ENCODE measurements at regions not wholly inside any gene's neighbourhood (a gene's known extent, or its start where the extent isn't known, plus 50 kb on each side); places are given as distances from the start of the nearest gene placed in this dataset.

DNA sequence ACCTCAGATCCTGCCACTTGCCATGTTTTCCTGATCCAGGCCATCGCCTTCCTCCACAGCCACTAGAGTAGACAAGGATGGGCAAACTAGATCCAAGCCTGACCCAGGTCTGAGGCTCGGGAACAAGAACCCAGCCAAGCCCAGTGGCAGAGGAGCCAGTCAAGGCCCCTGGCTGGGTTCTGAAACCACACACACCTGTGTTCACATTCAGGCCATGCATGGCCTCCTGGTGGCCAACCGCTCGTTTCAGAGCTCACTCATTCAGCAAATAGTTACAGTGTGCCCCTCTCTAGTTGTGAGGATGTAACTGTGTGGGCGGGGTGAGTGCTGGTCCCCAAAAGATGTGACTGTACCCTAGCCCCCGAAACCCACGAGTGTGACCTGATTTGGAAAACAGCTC lies 337.6 kb downstream of the CTTN start:
- no peak overlapping the region for H3K4me3 ChIP-seq (ENCODE audit: low read depth, low read length)
- no peak overlapping the region for H3K9ac ChIP-seq (ENCODE audit: low read depth, low read length)
- no peaks in the 10 kb centered on the region for H3K27me3 ChIP-seq (ENCODE audit: control insufficient read depth, insufficient read depth, low read length)
- no peaks in the 10 kb centered on the region for H3K36me3 ChIP-seq (ENCODE audit: control insufficient read depth, insufficient read depth, low read length)
- H3K4me1 ChIP-seq (ENCODE audit: control insufficient read depth, insufficient read depth, low read length): no peaks in the 10 kb centered on the region
- no peaks in the 10 kb centered on the region for H3K9me3 ChIP-seq (ENCODE audit: control insufficient read depth, insufficient read depth, low read length)

DNA sequence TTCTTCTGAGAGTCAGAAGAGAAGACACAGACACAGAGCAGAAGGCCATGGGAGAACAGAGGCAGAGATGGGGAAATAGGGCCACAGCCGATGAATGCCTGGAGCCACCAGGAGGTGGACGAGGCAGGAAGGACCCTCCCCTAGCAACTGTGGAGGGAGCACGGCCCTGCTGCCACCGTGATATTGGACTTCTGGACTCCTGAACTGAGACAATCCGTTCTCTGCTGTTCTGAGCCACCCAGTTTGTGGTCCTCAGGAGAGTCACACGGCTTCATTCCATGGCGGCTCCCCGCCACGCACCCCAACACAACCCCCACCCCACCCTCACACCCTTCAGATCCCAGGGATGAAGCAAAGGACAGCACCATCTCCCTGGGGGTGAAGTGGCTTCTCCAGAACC lies 338.1 kb downstream of the CTTN start:
- Histone ChIP-seq H3K9ac (ENCODE audit: low read depth, low read length) (no peak overlapping the region), H3K4me3 (ENCODE audit: low read depth, low read length) (no peak overlapping the region), H3K9me3 (ENCODE audit: control insufficient read depth, insufficient read depth, low read length) (no peaks in the 10 kb centered on the region), H3K36me3 (ENCODE audit: control insufficient read depth, insufficient read depth, low read length) (no peaks in the 10 kb centered on the region), H3K27me3 (ENCODE audit: control insufficient read depth, insufficient read depth, low read length) (no peaks in the 10 kb centered on the region), H3K4me1 (ENCODE audit: control insufficient read depth, insufficient read depth, low read length) (no peaks in the 10 kb centered on the region)

DNA sequence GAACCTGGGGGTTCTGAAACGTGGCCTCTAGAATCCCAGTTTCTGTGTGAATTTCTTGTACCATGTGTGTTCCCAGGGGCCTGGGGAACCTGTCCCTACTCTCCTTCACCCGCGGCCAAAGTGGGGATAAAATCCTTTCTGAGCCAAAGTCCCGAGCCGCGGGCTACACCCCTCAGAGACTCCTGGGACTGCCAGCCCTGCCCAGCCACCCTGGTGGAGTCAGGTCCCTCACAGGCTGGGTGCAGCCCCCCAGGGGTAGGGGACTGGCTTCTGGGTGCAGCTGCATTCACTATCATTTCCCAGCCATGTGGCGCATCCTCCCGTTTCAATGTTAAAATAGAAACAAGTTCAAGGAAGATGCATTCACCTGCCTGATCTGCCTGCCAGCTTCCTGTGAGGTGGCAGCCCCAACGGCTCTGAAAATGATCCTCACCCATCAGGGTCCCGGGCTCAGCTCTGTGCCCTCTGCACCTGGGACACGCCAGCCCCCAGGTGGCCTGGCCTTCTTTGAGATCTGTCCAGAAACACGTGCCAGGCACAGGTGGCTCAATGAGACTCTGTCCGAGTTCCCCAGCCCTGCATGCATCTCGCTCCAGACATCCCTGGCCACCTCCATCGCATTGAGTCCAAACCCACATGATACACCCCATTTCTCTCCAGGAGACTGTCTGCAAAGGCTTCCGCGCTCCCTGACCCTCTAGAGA lies 338.8 kb downstream of the CTTN start:
- H3K27me3 ChIP-seq (ENCODE audit: control insufficient read depth, insufficient read depth, low read length): no peaks in the 10 kb centered on the region
- no peak overlapping the region for H3K4me3 ChIP-seq (ENCODE audit: low read depth, low read length)
- no peak overlapping the region for H3K9ac ChIP-seq (ENCODE audit: low read depth, low read length)
- no peaks in the 10 kb centered on the region for H3K9me3 ChIP-seq (ENCODE audit: control insufficient read depth, insufficient read depth, low read length)
- H3K36me3 ChIP-seq (ENCODE audit: control insufficient read depth, insufficient read depth, low read length): no peaks in the 10 kb centered on the region
- H3K4me1 ChIP-seq (ENCODE audit: control insufficient read depth, insufficient read depth, low read length): peaks cover 2% of the 10 kb centered on the region

DNA sequence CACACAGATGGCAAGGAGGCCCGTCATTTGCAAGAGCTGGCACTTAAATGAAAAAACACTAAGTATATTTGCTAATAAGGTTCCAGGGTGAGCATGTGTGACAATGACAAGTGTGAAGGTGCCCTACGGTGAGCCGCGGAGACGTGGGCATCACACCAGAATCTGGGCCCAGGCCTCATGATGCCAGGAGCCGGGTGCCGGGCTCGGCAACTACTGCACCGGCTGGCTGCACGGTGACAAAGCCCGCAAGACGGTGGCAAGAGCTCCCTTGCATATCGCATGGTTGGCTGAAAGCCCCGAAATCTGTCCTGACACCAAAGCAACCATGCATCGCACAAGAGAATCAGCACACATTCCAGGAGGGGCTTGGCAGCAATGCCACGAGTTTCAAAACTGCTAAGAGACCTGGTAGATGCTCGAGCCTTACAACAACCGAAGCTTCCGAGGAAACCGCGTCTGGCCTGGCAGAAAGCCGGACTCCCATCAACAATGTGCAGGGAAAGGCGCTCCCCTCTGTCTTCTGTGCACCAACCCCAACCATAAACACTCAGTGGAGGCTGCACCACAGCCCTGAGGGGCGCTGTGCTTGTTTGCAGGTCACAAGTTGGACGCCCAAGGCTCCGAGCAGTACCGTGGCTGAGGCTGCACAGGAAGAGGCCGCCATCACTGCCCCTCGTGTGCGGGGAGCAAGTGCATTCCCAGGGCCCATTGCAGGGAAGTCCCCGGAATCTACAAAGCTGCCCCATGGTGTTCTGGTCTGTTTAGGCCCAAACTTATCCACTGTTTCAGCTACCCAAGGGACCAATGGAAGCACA lies 339.7 kb downstream of the CTTN start:
- Histone ChIP-seq H3K4me3 (ENCODE audit: low read depth, low read length) (no peak overlapping the region), H3K36me3 (ENCODE audit: control insufficient read depth, insufficient read depth, low read length) (no peaks in the 10 kb centered on the region), H3K27me3 (ENCODE audit: control insufficient read depth, insufficient read depth, low read length) (no peaks in the 10 kb centered on the region), H3K9me3 (ENCODE audit: control insufficient read depth, insufficient read depth, low read length) (no peaks in the 10 kb centered on the region), H3K9ac (ENCODE audit: low read depth, low read length) (no peak overlapping the region), H3K4me1 (ENCODE audit: control insufficient read depth, insufficient read depth, low read length) (peaks cover 6% of the 10 kb centered on the region)

DNA sequence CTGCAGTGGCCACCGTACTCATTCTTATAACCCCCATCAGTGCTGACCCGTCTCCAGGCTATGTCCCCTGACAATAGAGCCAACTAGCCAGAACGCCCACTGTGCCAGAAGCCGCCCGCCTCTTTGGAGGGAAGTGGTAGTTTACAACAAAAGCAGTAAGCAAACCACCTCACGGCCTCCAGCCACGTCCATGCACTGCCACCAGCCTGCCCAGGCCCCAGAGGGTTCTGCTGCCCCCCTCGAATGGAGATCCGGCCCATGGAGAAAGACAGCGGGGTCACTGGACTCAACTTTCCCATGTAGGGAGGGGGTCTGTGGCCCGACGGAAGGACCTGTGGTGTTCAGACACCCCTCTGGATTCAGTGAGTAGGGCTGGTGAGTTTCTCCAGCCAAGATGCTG lies 340.3 kb downstream of the CTTN start:
- peaks cover 6% of the 10 kb centered on the region for H3K4me1 ChIP-seq (ENCODE audit: control insufficient read depth, insufficient read depth, low read length)
- no peaks in the 10 kb centered on the region for H3K9me3 ChIP-seq (ENCODE audit: control insufficient read depth, insufficient read depth, low read length)
- no peaks in the 10 kb centered on the region for H3K36me3 ChIP-seq (ENCODE audit: control insufficient read depth, insufficient read depth, low read length)
- H3K27me3 ChIP-seq (ENCODE audit: control insufficient read depth, insufficient read depth, low read length): no peaks in the 10 kb centered on the region
- no peak overlapping the region for H3K9ac ChIP-seq (ENCODE audit: low read depth, low read length)
- no peak overlapping the region for H3K4me3 ChIP-seq (ENCODE audit: low read depth, low read length)

DNA sequence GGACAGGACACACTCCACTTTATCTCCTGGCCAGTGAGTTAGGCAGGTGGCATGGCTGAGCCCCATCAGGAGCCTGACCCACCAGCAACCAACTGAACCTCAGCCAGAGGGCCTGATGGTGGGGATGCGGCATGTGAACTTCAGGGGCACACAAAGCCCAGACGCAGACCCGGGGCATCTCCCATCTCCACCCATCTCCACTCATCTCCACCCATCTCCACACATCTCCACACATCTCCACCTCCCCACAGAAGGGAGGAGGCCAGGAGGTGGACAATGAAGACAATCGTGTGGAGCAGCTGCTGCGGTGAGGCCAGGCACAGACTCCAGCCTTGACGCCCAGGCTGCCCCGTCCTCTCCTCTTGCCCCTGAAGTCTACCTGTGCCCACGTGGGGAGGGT lies 340.8 kb downstream of the CTTN start:
- Histone ChIP-seq H3K36me3 (ENCODE audit: control insufficient read depth, insufficient read depth, low read length) (no peaks in the 10 kb centered on the region), H3K4me1 (ENCODE audit: control insufficient read depth, insufficient read depth, low read length) (peaks cover 6% of the 10 kb centered on the region), H3K9me3 (ENCODE audit: control insufficient read depth, insufficient read depth, low read length) (no peaks in the 10 kb centered on the region), H3K4me3 (ENCODE audit: low read depth, low read length) (no peak overlapping the region), H3K27me3 (ENCODE audit: control insufficient read depth, insufficient read depth, low read length) (no peaks in the 10 kb centered on the region), H3K9ac (ENCODE audit: low read depth, low read length) (no peak overlapping the region)

DNA sequence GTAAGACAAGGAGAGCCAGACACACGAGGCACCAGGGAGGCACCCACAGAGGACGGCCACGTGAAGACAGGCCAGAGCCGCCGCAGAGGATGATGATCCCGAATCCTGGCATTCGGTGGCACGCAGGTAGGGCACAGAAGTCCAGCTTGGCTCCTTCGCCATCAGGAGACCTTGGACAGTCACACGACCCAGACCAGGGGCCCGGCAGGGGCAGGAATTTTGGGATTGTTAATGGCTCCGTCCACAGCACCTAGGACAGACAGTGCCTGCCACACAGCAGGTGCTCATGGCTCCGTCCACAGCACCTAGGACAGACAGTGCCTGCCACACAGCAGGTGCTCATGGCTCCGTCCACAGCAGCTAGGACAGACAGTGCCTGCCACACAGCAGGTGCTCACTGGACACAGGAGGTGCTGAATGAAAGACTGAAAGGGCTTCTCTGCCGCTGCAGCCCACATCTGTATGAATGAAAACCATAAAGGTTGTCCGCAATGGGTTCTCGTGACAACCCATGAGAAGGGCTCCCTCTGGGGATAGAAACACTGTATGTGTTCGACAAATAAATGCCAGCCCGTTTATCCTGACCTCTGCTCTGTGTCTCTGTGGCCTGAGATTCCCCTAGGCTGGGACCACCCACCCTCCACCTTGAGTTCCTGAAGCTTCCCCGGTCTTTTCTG lies 341.6 kb downstream of the CTTN start:
- Histone ChIP-seq H3K9ac (ENCODE audit: low read depth, low read length) (no peak overlapping the region), H3K4me3 (ENCODE audit: low read depth, low read length) (no peak overlapping the region), H3K4me1 (ENCODE audit: control insufficient read depth, insufficient read depth, low read length) (peaks cover 8% of the 10 kb centered on the region), H3K9me3 (ENCODE audit: control insufficient read depth, insufficient read depth, low read length) (no peaks in the 10 kb centered on the region), H3K36me3 (ENCODE audit: control insufficient read depth, insufficient read depth, low read length) (no peaks in the 10 kb centered on the region), H3K27me3 (ENCODE audit: control insufficient read depth, insufficient read depth, low read length) (no peaks in the 10 kb centered on the region)

DNA sequence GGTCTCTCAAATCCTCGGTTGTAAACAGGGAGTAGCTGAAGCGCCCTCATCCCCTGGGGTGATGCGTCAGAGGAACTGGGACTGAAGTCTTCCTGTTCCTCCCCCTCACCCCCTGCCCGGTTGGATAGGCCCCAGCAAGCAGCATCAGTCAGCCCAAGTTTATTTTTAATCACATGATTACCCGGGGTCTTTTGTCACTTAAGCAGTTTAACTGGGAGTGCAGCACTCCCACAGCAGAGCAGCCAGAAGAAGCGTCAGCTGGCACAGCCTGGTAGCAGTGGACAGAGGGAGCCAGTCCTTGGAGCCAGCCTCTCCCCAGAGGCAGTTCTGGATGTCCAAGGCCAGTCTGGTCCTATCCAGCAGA lies 342.1 kb downstream of the CTTN start:
- no peaks in the 10 kb centered on the region for H3K36me3 ChIP-seq (ENCODE audit: control insufficient read depth, insufficient read depth, low read length)
- H3K9ac ChIP-seq (ENCODE audit: low read depth, low read length): no peak overlapping the region
- no peaks in the 10 kb centered on the region for H3K27me3 ChIP-seq (ENCODE audit: control insufficient read depth, insufficient read depth, low read length)
- H3K4me3 ChIP-seq (ENCODE audit: low read depth, low read length): no peak overlapping the region
- H3K4me1 ChIP-seq (ENCODE audit: control insufficient read depth, insufficient read depth, low read length): peaks cover 8% of the 10 kb centered on the region
- no peaks in the 10 kb centered on the region for H3K9me3 ChIP-seq (ENCODE audit: control insufficient read depth, insufficient read depth, low read length)

DNA sequence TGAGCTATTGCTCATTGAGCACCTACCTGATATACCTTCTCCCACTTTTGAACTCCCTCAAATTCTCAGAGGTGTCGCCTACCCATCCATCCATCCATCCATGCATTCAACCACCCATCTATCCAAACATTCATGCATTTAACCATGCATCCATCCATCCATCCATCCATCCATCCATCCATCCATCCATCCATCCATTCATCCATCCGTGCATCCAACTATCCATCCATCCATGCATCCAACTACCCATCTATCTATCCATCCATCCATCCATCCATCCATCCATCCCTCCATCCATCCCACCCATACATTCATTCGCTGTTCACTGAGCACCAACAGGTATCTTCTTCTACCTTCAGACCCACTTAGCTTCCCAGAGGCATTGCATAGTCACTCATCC lies 342.8 kb downstream of the CTTN start:
- no peaks in the 10 kb centered on the region for H3K27me3 ChIP-seq (ENCODE audit: control insufficient read depth, insufficient read depth, low read length)
- no peak overlapping the region for H3K9ac ChIP-seq (ENCODE audit: low read depth, low read length)
- no peaks in the 10 kb centered on the region for H3K9me3 ChIP-seq (ENCODE audit: control insufficient read depth, insufficient read depth, low read length)
- H3K4me1 ChIP-seq (ENCODE audit: control insufficient read depth, insufficient read depth, low read length): peaks cover 8% of the 10 kb centered on the region
- no peak overlapping the region for H3K4me3 ChIP-seq (ENCODE audit: low read depth, low read length)
- no peaks in the 10 kb centered on the region for H3K36me3 ChIP-seq (ENCODE audit: control insufficient read depth, insufficient read depth, low read length)

DNA sequence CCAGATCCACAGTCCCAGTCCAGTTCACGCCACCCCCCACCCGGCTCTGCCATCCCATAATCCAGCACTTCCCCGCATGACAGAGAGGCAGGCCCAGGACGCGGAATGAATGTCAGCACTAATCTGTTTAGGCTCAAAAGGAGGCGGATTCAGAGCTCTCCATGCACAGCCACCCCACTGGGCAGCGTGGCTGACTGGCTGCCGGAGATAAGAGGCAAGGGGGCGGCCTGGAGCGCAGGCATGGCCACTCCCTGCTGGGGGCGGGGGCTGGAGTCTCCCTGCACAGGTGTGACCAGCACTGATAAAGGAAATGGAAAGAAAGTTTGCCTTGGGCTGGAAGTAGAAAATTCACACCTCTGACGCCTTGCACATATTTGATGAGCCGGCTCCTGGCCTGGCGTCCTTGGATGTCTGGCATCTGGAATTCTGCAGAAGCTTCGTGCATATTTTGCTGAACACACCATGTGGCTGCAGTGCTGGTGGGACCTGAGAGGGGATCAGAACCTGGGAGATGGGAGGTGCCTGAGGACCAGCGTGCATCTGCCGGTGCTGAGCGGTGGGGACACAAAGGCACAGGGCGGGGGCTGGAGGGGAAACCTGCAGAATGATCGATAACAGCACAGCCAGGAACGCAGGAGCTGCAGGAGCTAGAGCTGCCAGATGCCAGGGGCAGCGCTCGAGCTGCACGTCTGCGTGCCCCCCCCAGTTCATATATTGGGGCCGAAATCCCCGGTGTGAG lies 344.4 kb downstream of the CTTN start:
- no peaks in the 10 kb centered on the region for H3K36me3 ChIP-seq (ENCODE audit: control insufficient read depth, insufficient read depth, low read length)
- no peaks in the 10 kb centered on the region for H3K27me3 ChIP-seq (ENCODE audit: control insufficient read depth, insufficient read depth, low read length)
- H3K4me1 ChIP-seq (ENCODE audit: control insufficient read depth, insufficient read depth, low read length): peaks cover 8% of the 10 kb centered on the region
- H3K9ac ChIP-seq (ENCODE audit: low read depth, low read length): no peak overlapping the region
- H3K4me3 ChIP-seq (ENCODE audit: low read depth, low read length): no peak overlapping the region
- H3K9me3 ChIP-seq (ENCODE audit: control insufficient read depth, insufficient read depth, low read length): no peaks in the 10 kb centered on the region

DNA sequence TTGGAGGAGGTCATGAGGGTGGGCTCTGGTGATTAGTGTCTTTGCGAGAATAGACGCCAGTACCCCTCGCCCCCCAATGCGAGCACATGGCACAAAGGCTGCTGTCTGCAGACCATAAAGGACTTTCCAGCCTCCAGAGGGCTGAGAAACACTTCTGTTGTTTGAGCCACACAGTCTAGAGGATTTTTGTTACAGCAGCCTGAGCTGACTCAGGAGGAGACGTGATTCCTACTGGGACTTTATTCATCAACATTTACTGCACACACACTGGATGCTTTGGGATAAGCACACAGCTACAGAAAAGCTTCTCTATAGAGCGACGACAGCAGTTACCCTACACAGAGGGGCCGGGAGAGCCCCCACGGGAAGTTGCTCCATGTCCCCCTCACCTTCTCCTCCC lies 345.0 kb downstream of the CTTN start:
- Histone ChIP-seq H3K27me3 (ENCODE audit: control insufficient read depth, insufficient read depth, low read length) (no peaks in the 10 kb centered on the region), H3K9me3 (ENCODE audit: control insufficient read depth, insufficient read depth, low read length) (no peaks in the 10 kb centered on the region), H3K4me3 (ENCODE audit: low read depth, low read length) (no peak overlapping the region), H3K4me1 (ENCODE audit: control insufficient read depth, insufficient read depth, low read length) (peaks cover 8% of the 10 kb centered on the region), H3K36me3 (ENCODE audit: control insufficient read depth, insufficient read depth, low read length) (no peaks in the 10 kb centered on the region), H3K9ac (ENCODE audit: low read depth, low read length) (no peak overlapping the region)

Data from iPS-15b (cell line).